ENCODE measurements at regions not wholly inside any gene's neighbourhood (a gene's known extent, or its start where the extent isn't known, plus 50 kb on each side); places are given as distances from the start of the nearest gene placed in this dataset.
"Not testable (repeated sequence)": the region's sequence is repeated elsewhere in the genome, so short reads cannot be mapped to it uniquely, and the experiment has no call there.

DNA sequence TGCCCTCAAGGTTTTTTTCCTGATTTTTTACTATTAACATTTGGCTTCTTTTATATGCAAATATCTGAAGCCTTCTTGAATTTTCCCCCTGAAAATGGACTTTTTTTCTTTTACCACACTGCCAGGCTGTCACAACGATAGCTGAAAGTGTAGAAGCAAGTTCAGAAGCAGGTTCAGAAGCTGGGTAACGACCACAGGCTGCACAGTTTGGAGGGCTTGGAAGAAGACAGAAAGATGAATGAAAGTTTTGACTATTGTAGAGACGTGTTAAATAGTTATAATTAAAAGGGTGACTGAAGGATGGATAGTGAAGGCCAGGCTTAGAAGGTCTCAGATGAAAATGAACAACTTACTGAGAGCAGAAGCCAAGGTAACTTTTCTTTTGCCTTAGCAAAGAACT is 826.4 kb downstream of the FOXD4L5 start:
- TF ChIP-seq, protein P1, sequence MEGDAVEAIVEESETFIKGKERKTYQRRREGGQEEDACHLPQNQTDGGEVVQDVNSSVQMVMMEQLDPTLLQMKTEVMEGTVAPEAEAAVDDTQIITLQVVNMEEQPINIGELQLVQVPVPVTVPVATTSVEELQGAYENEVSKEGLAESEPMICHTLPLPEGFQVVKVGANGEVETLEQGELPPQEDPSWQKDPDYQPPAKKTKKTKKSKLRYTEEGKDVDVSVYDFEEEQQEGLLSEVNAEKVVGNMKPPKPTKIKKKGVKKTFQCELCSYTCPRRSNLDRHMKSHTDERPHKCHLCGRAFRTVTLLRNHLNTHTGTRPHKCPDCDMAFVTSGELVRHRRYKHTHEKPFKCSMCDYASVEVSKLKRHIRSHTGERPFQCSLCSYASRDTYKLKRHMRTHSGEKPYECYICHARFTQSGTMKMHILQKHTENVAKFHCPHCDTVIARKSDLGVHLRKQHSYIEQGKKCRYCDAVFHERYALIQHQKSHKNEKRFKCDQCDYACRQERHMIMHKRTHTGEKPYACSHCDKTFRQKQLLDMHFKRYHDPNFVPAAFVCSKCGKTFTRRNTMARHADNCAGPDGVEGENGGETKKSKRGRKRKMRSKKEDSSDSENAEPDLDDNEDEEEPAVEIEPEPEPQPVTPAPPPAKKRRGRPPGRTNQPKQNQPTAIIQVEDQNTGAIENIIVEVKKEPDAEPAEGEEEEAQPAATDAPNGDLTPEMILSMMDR (IDR thresholded peaks at IDR 0.05), result not testable (repeated sequence)
- TF ChIP-seq POLR2A (IDR thresholded peaks at IDR 0.05), result not testable (repeated sequence)
